ENCODE measurements at regions not wholly inside any gene's neighbourhood (a gene's known extent, or its start where the extent isn't known, plus 50 kb on each side); places are given as distances from the start of the nearest gene placed in this dataset.
"Not testable (repeated sequence)": the region's sequence is repeated elsewhere in the genome, so short reads cannot be mapped to it uniquely, and the experiment has no call there.

DNA sequence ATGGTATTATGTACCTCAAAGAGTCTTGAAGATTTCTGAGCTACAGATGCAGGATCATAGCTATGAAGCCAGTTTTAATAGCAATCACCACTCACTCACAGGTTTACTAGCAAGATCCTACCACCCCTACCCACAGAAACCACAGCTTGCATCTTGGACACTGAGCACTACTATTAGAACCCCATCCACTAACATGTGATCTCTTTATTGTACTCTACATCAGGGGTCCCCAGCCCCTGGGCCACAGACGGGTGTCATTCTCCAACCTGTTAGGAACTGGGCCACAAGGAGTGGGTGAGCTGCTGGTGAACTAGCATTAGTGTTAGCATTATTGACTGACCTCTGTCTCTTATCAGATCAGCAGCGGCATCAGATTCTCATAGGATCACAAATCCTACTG lies 844.8 kb upstream of the CHORDC1 start:
- DNase-seq (ENCODE audit: low spot score), result no peak

GRCh38 chr11:91066456-91067047 lies 843.7 kb upstream of the CHORDC1 start:
- DNase-seq (ENCODE audit: low spot score), result no peak

DNA sequence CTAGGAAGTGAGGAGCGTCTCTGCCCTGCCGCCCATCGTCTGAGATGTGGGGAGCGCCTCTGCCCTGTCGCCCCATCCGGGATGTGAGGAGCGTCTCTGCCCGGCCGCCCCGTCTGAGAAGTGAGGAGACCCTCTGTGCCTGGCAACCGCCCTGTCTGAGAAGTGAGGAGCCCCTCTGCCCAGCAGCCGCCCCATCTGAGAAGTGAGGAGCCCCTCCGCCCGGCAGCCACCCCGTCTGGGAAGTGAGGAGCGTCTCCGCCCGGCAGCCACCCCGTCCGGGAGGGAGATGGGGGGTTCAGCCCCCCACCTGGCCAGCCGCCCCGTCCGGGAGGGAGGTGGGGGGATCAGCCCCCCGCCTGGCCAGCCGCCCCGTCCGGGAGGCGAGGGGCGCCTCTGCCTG lies 840.5 kb upstream of the CHORDC1 start:
- not testable (repeated sequence) for DNase-seq (ENCODE audit: low spot score)

- no peak for DNase-seq (ENCODE audit: low spot score)
These were observed 825.0 kb upstream of the CHORDC1 start for GRCh38 chr11:91047882-91048281.

DNA sequence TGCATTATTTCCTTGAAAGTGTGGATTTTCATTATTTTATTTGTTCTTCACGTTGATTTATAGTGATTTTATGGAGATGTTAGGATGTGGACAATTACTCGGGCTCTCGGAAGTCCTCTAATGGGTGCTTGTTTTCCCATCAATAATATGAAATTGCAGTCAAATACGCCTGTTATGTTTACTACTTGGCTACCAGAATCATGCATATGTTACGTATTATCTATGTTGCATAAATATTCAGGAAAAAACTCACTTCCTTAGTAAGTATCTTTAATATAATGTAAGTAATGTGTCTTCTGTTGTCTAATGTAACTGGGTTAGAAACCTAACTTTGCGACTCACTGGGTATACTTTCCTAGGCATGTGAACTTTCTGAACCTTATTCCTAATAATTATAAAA lies 823.4 kb upstream of the CHORDC1 start:
- no peak for DNase-seq (ENCODE audit: low spot score)

- no peak for DNase-seq (ENCODE audit: low spot score)
These were observed 818.8 kb upstream of the CHORDC1 start for GRCh38 chr11:91041626-91042025.

DNA sequence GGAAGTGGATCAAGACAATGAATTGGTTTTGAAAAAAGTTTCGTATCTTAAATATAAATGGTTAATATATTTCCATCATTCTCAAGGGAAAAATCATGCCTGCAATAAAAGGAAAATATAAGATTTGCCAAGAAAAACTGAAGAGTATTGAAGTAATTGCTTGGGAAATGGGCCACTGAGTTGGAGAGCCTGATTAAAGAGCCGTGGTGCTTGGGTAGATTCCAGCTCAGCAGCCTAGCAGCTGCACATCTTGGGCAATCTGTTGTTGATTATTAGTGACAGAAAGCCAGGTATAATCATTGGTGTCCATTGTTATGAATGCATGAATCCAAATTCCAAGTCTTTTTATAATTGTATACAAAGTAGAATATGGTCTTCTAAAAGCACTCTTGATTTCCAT lies 800.9 kb upstream of the CHORDC1 start:
- no peak for DNase-seq (ENCODE audit: low spot score)

DNA sequence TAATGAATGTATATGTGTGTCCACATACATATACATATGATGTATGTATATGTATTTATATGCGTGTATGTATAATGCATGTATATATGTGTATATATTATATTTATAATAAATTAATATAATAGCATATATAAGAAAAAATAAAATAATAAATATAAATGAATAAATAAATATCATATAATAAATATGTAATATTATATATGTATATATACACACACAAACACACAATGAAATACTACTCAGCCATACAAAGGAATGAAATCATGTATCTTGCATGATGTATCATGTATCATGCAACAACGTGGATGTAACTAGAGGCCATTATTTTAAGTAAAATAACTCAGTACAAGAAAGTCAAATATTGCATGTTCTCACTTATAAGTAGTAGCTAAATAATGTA lies 788.7 kb upstream of the CHORDC1 start:
- DNase-seq (ENCODE audit: low spot score), result no peak

GRCh38 chr11:91005458-91005857 lies 782.6 kb upstream of the CHORDC1 start:
- no peak for DNase-seq (ENCODE audit: low spot score)

DNA sequence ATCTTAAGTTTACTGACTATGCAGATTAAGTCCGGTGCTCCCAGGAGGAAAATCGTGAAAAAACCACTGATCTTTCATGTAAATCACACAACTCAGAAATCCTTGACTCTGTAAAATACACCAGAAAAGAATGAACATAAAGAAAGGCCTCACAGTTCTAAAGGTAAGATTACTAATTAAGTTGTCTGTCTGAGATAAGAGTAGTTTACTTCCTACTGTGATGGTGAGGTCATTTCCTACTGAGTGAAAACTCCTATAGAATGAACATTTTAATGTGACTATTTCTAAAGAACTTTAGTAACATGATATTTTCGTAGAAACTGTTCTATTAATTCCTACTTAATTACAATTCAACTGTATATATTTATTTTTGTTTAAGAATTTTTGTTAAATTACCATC lies 774.4 kb upstream of the CHORDC1 start:
- no peak for DNase-seq (ENCODE audit: low spot score)

DNA sequence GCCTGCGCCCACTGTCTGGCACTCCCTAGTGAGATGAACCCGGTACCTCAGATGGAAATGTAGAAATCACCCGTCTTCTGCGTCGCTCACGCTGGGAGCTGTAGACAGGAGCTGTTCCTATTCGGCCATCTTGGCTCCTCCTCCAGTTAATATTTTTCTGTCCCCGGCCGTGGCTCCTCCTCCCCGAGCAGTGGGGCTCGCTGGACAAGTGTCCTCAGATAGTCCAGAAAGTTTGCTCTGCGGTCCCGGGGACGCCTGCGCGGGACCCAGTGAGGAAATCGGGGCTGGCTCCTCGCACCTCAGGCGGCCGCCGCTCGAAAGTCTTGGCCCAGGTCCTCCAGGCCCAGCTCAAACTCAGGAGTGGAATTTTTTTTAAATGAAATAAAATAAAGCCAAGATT lies 749.3 kb upstream of the CHORDC1 start:
- not testable (repeated sequence) for DNase-seq (ENCODE audit: low spot score)

- DNase-seq (ENCODE audit: low spot score), result no peak
These were observed 725.1 kb upstream of the CHORDC1 start for GRCh38 chr11:90947930-90948329.

DNA sequence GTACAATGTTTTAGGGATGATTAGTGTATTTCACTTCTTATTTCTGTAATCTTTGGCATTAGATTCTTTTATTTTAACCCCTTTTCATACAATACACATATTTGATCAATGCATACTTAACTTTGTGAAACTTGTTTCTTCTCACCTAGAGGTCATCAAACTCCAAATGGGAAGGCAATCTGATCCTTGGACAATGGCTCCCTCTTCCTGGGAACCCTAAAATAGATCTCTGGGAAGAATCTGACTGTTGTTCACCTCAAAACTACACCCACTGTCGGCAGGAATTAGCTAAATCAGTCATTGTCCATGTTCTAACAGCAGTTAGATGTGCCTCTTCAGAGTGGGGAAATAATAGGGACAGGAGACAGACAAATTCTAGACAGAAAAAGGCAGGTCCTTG lies 707.4 kb upstream of the CHORDC1 start:
- DNase-seq (ENCODE audit: low spot score), result no peak

GRCh38 chr11:90919332-90919731 lies 696.5 kb upstream of the CHORDC1 start:
- no peak for DNase-seq (ENCODE audit: low spot score)

DNA sequence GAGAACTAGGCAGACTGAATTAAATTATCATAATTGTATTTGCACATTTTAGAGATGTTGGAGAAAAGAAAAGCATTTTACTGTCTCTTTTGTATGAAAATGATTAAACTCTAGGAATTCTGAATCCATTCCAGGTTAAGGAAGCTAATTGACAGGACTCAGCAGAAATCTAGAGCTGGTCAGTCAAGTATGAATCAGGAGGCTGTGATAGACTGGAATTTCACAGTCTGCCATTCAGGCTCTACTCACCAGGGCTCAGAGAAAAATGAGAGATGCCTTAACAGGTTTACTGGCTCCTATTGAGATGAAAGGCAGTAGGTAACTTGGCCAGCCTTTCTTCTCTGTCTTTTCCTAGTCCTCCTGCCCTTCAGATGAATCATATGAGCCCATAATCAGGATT lies 693.9 kb upstream of the CHORDC1 start:
- DNase-seq (ENCODE audit: low spot score), result no peak

DNA sequence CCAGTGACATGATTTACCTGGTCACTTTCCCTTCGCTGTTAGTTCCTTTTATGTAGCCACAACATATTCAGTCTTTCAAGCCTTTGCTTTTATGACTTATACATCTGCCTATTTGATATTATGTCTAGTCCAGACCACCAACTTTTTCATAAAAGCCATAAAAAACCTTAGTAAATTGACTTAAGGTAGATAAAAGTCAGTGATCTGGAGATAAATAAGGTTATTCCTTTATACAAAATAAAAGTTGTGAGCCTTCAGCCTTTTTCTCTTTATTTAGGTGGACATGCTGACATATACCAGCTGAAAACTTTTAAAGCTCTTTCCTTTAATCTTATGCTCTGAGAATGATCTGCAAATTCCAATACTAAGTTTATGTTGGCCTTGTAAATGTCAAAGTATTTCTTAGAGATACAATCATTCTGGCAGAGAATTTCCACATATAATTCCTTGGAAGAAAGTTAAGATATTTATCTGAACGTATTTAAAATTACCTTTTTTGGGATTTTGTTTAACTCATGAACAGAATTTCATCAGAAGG lies 690.4 kb upstream of the CHORDC1 start:
- peak; percentile 91 for DNase-seq (ENCODE audit: low spot score)

GRCh38 chr11:90912631-90913030 lies 689.8 kb upstream of the CHORDC1 start:
- DNase-seq (ENCODE audit: low spot score), result no peak

DNA sequence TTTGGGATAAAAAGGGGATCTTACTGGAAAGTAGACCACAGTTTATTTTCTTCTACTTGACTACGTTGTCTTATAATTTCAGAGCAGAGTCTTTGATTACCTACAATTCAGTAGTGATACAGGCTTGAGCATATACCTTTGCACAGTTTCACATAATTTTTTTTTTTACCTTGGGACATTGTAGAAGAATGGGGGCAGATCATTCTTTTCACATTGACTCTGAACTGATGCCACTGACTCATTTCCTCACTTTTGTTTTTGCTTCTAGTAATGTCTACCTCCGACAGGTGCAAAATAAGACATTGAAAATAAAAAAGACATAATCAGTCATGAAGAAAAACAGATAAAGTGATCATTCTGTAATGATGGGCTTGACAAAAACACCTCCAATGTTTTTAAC lies 688.3 kb upstream of the CHORDC1 start:
- no peak for DNase-seq (ENCODE audit: low spot score)

GRCh38 chr11:90908074-90908473 lies 685.2 kb upstream of the CHORDC1 start:
- no peak for DNase-seq (ENCODE audit: low spot score)

- DNase-seq (ENCODE audit: low spot score), result no peak
These were observed 673.0 kb upstream of the CHORDC1 start for GRCh38 chr11:90895850-90896249.

DNA sequence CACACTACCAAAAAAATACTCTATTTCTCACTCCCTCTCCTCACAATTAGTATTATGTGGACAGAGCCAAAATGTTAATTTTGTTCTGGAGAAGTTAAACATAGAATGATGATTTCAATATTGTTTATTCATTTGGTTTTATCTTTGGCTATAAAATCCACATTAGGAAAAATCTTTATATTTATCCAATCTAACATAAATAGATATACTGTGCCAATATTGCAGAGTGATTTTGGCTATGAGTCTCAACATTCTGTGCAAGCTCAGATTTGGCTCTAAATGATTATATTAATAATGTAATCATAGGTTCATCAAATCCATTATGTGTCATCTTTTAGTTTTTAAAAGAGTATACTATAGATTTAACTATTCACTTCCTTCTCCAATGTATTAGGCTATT lies 667.5 kb upstream of the CHORDC1 start:
- no peak for DNase-seq (ENCODE audit: low spot score)

DNA sequence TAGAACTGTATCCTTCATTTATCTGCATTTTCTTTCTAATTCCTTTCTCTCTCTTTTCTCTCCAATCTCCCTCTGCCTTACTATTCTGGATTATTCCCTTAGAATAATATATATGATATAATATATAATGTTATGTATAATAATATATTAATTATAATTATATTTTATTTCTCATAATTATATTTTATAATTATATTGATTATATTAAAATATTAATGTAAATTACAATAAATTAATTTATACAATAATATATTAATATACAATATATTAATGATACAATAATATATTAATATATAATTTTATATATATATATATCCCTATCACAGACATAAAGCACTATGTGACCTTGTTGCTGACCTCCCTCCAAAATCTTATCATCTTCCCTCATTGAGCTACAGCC lies 661.3 kb upstream of the CHORDC1 start:
- DNase-seq (ENCODE audit: low spot score), result no peak

DNA sequence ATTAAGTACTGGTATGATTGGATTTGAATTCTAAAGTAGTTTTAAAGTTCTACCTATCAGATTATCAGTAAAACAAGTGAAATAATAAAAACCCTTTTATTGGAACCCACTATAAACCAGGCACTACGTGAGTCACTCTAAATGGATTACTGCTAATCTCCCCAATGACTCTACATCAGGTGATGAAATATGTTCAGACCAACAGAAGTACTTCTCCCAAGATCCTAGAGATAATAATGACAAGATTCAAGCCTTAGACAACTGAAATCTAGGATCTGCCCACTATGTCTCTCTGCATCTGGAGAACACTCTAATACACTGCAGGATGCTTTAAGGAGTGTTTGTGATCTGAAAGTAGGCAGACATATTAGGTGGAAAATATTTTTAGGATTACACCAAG lies 652.1 kb upstream of the CHORDC1 start:
- peak; percentile 81 for DNase-seq (ENCODE audit: low spot score)

DNA sequence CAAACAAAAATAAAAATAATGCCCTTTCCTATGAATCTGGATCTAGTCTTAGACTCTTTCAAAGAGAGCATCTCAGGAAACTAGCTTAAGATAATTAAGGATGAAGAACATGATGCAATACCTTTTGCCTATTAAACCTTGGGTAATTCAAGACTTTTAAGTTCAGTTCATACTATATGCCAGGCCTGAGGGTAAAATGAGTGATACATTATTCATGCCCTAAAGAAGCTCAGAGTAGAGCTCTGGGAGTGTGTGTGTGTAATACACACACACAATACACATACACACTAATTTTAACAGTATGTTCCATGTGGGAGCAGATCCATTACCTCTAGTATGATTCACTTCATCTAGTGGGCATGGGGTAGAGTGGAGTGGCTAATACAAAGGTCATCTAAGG lies 651.4 kb upstream of the CHORDC1 start:
- DNase-seq (ENCODE audit: low spot score), result no peak
